ENCODE measurements at regions not wholly inside any gene's neighbourhood (a gene's known extent, or its start where the extent isn't known, plus 50 kb on each side); places are given as distances from the start of the nearest gene placed in this dataset.
"Not testable (repeated sequence)": the region's sequence is repeated elsewhere in the genome, so short reads cannot be mapped to it uniquely, and the experiment has no call there.

DNA sequence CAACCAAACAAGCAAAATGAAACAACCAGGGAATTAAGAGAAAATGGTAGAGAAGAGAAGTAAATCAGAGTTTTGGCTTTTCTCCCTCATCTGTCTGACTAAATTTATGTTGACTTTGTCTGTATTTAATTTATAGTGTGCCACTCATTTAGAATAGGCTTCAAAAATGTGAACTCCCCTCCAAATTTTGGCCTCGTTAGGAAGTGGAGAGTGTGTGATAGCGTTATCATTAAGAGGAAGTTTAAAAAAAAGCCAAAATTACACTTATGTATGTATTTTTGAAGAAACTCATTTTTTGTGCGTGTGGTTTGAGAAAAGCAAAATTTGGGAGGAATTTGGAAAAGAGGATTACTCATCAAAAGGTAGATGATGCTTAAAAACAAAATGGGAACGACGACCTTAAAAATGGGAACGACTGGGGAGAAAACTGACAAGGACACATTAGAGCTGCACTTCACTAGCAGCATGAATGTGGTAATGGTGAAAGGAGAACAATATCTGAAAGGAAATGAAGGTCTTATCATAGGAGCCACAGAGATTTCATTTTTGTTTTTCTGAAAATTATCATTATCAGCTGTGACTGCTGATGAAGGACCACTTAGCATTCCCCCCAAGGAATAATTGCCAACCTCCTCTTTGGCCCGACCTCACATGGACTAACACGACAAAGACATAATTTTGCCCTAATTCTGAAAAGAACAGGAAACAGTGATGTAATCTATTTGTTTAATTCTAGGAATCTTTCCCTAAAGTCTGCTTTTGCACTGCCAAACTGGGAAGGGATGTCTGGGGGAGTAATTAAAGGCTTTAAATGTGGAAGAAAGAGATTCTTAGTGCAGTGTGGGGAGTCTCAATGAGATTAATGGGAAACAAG, 163.2 kb upstream of the P2RY1 start:
- no peak for DNase-seq

GRCh38 chr3:152672320-152672649, 162.6 kb upstream of the P2RY1 start:
- no peak for DNase-seq

DNA sequence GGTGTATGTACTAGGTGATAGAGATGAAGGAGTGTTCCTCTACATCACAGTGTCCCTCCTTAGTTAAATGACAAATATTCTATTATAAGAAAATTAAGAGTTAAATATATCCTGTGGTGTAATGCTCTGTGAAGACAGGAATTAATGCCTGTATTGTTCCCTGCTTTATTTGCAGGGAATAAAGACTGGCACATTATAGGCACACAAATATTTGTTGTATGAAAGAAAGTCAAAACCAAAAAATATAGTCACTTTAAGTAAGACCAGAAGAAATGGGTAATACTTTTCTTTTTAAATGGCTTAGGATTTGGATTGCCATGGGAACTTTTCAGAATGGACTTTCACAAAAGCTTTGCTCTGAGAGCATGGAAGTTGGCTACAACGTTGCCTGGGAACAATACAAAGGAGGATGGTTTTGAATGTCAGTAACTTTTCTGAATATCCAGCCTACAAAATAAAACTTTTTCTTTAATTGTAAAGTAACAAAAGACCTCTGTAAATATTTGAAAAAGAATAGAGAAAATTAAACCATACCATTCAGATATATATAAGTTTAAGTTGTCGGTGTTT, 158.0 kb upstream of the P2RY1 start:
- DNase-seq, result no peak

DNA sequence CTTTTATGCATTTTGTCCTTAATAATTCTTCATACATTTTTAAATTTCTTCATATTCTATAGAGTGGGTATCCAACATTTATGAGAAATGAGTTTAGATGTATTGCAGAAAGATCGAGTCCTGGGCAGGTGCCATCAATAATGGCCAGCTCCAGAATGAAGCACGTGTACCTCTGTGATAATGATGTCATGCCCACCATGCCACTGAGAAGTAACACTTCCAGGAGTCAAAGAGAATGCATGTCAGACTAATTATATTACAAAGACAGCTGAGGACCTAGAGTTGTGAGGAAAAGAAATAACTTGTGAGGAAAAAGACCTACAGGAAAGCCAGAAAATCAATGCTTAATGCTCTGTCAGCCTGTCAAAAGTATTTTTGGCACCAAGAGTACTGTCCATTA, 157.4 kb upstream of the P2RY1 start:
- no peak for DNase-seq

- no peak for DNase-seq
Measured at GRCh38 chr3:152682477-152682876, 152.5 kb upstream of the P2RY1 start.

DNA sequence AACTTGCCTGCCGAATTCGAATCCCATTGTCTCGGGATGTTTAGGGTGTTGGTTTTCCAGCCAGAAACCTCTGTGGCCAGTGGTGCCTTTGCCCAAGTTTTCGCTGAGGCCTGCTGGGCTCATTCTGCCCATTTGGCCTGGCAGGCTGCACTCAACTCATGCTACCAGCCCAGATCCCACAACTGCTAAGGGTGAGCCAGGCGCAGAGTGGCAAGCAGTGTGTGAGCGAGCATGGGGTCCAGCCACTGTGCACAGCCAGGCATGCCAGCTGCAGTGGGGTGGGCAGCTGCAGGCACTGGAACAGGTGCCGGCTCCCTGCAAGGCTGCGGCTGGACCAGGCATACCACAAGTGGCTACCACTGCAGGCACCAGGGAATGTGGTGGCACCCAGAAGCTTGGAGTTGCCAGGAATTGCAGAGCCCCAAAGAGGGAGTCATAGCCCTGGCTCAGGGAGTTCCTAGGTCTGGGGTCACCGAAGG, 151.4 kb upstream of the P2RY1 start:
- no peak for DNase-seq

DNA sequence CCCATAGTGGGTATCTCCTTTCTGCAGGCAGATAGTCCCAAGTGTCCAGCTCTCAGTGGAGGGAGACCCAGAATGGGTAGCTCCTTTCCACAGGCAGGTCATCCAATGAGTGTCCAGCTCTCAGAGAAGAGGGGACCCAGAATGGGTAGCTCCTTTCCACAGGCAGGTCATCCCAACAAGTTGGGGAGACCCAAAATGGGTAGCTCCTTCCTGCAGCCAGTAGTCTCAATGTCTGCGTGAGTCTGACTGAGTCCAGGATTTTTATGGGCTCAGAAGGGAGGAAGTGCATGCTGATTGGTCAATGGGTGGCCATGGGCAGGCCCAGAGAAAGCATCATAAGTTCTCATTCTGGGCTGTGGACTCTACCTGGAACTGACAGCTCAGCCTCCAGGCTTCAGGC, 150.7 kb upstream of the P2RY1 start:
- DNase-seq, result no peak

DNA sequence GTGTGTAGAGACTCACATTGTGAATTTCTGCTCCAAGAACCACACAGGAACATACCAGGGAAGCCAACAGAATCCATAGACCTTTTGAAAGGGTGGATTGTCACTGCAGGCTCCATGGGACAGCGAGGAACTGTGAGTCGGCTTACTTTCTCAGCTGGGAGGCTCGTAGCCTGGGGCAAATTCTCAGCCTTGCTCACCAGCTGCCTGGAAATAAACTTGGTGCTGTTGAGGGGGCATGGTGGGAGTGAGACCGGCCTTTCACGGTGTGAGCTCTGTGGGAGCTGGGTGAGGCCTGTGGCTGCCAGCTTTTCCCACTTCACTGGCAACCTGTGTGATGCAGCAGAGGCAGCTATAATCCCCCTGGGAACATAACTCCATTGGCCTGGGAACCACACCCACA, 146.6 kb upstream of the P2RY1 start:
- DNase-seq, result no peak

DNA sequence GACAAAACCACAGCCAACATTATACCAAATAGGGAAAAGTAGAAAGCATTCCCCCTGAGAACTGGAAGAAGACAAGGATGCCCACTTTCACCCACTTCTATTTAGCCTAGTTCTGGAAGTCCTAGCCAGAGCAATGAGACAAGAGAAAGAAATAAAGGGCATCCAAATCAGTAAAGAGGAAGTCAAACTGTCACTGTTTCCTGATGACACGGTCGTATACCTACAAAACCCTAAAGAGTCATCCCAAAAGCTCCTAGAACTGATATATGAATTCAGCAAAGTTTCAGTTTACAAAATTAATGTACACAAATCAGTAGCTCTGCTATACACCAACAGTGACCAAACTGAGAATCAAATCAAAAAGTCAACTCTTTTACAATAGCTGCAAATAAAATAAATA, 142.6 kb upstream of the P2RY1 start:
- not testable (repeated sequence) for DNase-seq

GRCh38 chr3:152693521-152694250, 141.2 kb upstream of the P2RY1 start:
- DNase-seq, result not testable (repeated sequence)

DNA sequence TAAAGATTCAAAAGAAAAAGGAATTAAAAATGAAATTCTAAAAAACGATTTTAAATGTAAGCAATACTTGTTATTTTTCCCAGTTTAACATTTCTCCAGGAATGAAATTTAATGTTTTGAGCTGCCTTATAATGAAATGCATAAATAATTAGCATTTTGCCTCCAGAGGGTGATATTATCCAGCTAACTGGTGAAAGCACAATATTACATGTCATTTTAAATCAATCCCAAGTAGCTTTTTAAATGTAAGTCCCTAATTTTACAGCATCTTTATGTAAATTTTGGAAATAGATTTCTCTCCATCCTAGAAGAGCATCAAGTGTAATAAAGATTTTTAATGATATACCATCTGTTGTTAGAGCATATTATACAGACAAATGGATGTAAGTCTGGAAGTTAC, 139.1 kb upstream of the P2RY1 start:
- no peak for DNase-seq

GRCh38 chr3:152696962-152697361, 138.0 kb upstream of the P2RY1 start:
- no peak for DNase-seq

DNA sequence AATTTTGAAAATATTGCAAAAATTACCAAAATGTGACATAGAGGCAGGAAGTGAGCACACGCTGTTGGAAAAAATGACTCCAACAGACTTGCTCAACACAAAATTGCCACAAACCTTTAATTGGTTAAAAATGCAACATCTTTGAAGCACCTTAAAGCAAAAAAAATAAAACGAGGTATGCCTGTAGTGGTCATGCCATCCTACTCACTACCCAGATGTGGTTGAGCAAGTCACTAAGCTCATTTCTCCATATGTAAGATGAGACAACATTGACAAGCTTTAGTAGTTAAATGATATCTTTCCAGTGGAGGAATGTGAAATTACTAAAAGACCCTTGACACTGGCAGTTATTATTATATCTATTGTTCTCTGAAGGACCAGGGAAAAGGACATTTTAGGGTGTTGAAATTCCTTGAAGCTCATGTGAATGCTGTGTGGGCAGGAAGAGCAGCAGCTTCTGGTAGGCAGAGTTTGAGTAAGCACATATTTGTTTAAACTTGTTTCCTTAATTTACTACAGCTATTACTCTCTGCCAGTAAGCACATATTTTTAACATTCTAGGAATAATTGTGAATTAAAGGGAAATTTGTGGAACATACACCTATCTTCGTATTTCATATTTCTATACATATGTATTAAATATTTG, 131.6 kb upstream of the P2RY1 start:
- DNase-seq, result no peak

DNA sequence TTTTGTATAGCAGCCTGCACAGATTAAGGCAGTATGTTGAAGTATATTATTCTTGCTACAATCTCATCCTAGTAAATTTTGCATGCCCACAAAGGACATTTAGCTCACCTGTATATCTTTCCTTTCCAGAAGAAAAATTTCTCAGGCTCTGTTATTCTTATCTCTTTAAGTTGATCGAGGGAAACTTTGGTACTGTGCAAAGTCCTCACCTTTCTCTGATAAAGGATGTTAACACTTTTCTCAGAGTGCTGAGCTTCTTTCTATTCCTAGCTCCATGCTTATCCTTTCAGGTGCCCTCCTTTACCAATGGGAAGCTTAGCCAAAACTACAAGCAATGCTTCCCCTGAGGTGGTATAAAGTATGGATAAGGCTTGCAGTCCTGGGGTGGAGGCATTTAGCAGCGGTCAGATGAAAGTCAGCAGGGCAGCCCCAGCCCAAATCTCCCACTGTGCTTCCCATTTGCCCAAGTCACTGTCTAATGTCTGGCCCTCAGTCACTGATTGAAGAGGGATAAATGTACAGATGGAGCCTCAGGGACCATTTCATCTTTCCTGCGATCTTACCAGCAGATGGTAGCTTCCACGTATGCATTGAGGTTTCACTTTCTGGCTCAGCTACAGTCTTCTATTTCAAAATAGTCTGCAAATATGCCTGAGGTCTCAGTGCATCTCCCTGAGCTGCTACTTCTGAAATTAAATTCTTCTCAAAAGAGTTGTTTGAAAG, 127.8 kb upstream of the P2RY1 start:
- DNase-seq, result no peak

DNA sequence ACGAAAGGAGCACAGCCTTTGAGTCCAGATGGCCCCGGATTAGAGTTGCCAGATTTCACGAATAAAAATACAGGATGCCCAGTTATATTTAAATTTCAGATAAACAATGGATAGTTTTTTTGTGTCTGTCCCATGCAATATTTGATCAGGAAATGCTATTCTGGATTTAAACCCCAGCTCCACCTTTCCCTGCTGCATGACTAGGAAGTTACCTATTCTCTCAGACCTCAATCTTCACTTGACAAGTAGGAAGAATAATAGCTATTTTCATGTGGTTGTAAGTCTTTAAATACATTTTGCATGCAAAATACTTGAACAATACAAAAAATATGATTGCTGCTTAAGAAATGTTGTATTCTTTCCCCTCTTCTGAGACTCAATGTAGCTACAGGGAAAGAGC, 125.3 kb upstream of the P2RY1 start:
- DNase-seq, result no peak

GRCh38 chr3:152710549-152710948, 124.4 kb upstream of the P2RY1 start:
- DNase-seq, result no peak

GRCh38 chr3:152713989-152714388, 120.9 kb upstream of the P2RY1 start:
- no peak for DNase-seq

DNA sequence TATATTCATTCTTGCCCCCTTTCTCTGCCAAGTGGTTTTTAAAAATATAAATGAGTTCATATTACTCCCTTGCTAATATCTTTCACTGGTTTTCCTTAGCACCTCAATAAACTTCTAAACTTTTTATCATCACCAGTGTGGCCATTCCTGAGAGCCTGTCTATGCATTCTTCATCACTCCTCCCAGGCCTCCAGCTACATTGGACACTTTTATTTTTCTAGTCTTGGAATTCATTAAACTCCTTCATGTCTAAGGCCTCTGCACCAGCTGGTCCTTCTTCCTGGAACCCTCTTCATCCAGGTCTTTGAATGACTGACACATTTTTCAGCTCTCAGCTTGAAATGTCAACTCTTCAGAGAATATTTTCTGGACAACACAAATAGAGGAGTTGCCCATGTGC, 120.4 kb upstream of the P2RY1 start:
- DNase-seq, result no peak

GRCh38 chr3:152717252-152717651, 117.7 kb upstream of the P2RY1 start:
- no peak for DNase-seq

DNA sequence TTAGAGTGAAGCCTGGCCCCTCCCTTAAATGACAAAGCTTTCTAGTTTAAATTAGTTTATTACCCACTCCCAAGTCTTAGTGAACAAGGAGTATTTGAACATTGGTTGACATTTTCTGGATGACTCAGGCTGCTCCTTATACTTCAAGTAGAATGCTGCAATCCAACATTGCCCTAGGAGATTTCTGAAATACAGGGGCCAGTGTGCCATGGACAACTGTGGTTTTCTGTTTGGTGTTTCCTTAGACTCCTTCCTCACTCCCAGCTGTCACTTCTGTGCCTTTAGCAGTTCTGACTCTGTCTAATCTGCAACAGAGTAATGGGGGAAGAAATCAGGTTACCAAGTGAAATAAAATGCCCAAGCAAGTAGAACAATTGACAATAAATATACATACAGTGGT, 116.1 kb upstream of the P2RY1 start:
- no peak for DNase-seq

DNA sequence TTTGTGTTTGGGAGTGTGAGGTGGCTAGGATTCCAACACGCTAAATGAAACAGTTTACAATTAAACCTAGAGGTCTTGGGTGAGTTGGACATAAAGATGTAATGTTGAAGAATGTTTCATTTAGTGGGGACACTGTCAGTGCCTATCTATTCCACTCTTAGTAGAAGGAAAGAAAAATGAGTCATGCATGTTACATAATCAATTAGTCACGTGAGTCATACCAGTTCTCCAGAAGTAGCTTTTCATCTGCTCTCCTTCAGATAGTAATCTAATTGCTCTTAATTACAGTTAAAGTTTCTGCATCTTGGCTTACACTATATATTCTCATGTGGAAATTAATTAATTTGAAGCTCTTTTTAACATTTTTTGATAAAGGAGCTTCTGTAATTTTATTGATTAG, 115.7 kb upstream of the P2RY1 start:
- DNase-seq, result no peak

DNA sequence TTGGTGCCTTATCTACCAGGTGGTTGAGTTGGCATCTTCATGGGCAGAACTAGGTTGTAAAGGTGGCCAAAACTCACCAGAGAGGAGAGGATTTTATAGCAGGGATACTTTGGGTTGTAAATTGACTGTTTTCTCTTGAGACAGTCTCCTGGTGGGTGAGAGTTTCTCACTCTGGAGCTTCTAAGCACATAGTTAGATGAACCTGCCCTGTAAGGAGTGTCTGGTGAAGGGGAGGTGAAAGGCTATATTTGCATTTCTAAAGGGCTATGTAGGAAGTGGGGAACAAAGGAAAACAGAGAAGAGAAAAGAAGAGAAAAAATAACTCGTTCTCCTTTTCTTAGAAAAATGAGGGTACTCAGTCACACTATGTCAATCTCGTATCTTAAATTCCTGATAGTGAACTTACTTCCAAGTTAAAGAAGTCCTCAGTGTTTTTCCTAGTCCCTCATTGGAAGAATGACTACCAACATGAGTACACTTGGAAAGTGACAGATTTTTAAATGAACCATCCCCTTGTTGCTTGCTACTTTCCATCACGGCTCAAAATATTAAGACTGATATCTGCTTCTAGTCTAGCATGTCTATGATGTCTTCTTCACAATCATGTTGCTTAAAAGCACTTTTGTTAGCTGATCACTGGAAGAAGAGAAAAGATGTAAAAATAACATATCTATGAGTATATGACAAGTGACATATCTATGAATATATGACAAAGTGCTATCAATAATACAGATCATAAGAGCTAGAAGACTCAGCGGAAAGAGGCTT, 113.8 kb upstream of the P2RY1 start:
- DNase-seq, result no peak

All from NCI-H1694 (cell line).